Suprapubic skin (tissue), 4 donors: ENCODE measurements at regions not wholly inside any gene's neighbourhood (a gene's known extent, or its start where the extent isn't known, plus 50 kb on each side); places are given as distances from the start of the nearest gene placed in this dataset.

Experiments used
- DNase-seq, 2 donors: peaks; one replicate each; pipeline ENCODE4 v3.0.0-alpha.2; 2019; ENCODE audit warnings: low spot score in 2 of 2
- H3K27ac ChIP-seq: fragments of 200-600 bp; sonication (generic); one replicate; pipeline ENCODE4 v1.5.1; 2019
- H3K27me3 ChIP-seq: fragments of 200-600 bp; sonication (generic); one replicate; pipeline ENCODE4 v1.5.1; 2019
- H3K36me3 ChIP-seq: fragments of 200-600 bp; sonication (generic); one replicate; pipeline ENCODE4 v1.5.1; 2019
- H3K4me1 ChIP-seq: fragments of 200-600 bp; sonication (generic); one replicate; pipeline ENCODE4 v1.5.1; 2019
- H3K4me3 ChIP-seq: fragments of 200-600 bp; sonication (generic); one replicate; pipeline ENCODE4 v1.5.1; 2019; ENCODE audit warnings: mild to moderate bottlenecking
- H3K9me3 ChIP-seq: fragments of 200-600 bp; sonication (generic); one replicate; pipeline ENCODE4 v1.5.1; 2019
- CTCF ChIP-seq, 2 donors: fragments of 200-600 bp in 1 of 2; fragments of 450-650 bp in 1 of 2; sonication (generic) in 1 of 2; IDR thresholded peaks; one replicate each; pipeline ENCODE4 v1.5.1; 2016 to 2019; ENCODE audit warnings: antibody characterized with exemption in 2 of 2, mild to moderate bottlenecking in 1 of 2, moderate library complexity in 1 of 2
- EP300 ChIP-seq: sonication (generic); formaldehyde crosslinking; IDR thresholded peaks from one replicate; pipeline ENCODE4 v1.6.1; 2017; ENCODE audit warnings: antibody characterized with exemption
- POLR2A ChIP-seq, 2 donors: fragments of 450-650 bp; IDR thresholded peaks; one replicate each; pipeline ENCODE4 v1.6.1; 2017; ENCODE audit warnings: antibody characterized with exemption in 2 of 2, mild to moderate bottlenecking in 2 of 2, moderate library complexity in 2 of 2
- POLR2AphosphoS5 ChIP-seq, 3 donors: sonication (generic); formaldehyde crosslinking; IDR thresholded peaks; one replicate each; pipeline ENCODE4 v1.6.1; 2017; ENCODE audit warnings: antibody characterized with exemption in 3 of 3
- WGBS: methylation state at CpG from one replicate; pipeline ENCODE4 v1.1.5; 2018; 5-methylcytosine and 5-hydroxymethylcytosine counted together

GRCh38 chr2:14684516-14684915, 52.0 kb downstream of the LRATD1 start:
- TF ChIP-seq EP300 (no peak), POLR2A (IDR thresholded peaks at IDR 0.05) (no peak), CTCF (IDR thresholded peaks at IDR 0.05) (no peak), POLR2AphosphoS5 (IDR thresholded peaks at IDR 0.05) (no peak)
- peaks cover under 1% of the 10 kb centered on the region for H3K4me1 ChIP-seq
- H3K27ac ChIP-seq = no peak overlapping the region
- WGBS = 89% methylated on average over 3 of the region's 3 CpGs
- no peak overlapping the region for H3K4me3 ChIP-seq
- H3K9me3 ChIP-seq = no peaks in the 10 kb centered on the region
- H3K27me3 ChIP-seq = no peaks in the 10 kb centered on the region
- no peaks in the 10 kb centered on the region for H3K36me3 ChIP-seq
- no peak for DNase-seq

GRCh38 chr2:14690926-14691325, 58.4 kb downstream of the LRATD1 start:
- Histone ChIP-seq H3K4me1 (no peaks in the 10 kb centered on the region), H3K27me3 (no peaks in the 10 kb centered on the region), H3K9me3 (peaks cover 3% of the 10 kb centered on the region), H3K4me3 (no peak overlapping the region), H3K36me3 (no peaks in the 10 kb centered on the region), H3K27ac (no peak overlapping the region)
- no peak for DNase-seq
- WGBS = 75% methylated on average over 4 of the region's 4 CpGs
- TF ChIP-seq EP300 (no peak), POLR2A (IDR thresholded peaks at IDR 0.05) (no peak), POLR2AphosphoS5 (IDR thresholded peaks at IDR 0.05) (no peak), CTCF (IDR thresholded peaks at IDR 0.05) (no peak)

- no peaks in the 10 kb centered on the region for H3K27me3 ChIP-seq
- H3K4me1 ChIP-seq = no peaks in the 10 kb centered on the region
- H3K9me3 ChIP-seq = peaks cover 3% of the 10 kb centered on the region
- TF ChIP-seq POLR2A (IDR thresholded peaks at IDR 0.05) = no peak
- no peak for TF ChIP-seq CTCF (IDR thresholded peaks at IDR 0.05)
- no peak for TF ChIP-seq EP300
- TF ChIP-seq POLR2AphosphoS5 (IDR thresholded peaks at IDR 0.05) = no peak
- H3K4me3 ChIP-seq = no peak overlapping the region
- H3K36me3 ChIP-seq = no peaks in the 10 kb centered on the region
- WGBS = 88% methylated on average over 2 of the region's 2 CpGs
- DNase-seq = no peak
- no peak overlapping the region for H3K27ac ChIP-seq
These were observed 61.4 kb downstream of the LRATD1 start for GRCh38 chr2:14693874-14694273.

- TF ChIP-seq POLR2AphosphoS5 (IDR thresholded peaks at IDR 0.05) (no peak), POLR2A (IDR thresholded peaks at IDR 0.05) (no peak), EP300 (no peak), CTCF (IDR thresholded peaks at IDR 0.05) (no peak)
- Histone ChIP-seq H3K4me1 (no peaks in the 10 kb centered on the region), H3K27me3 (no peaks in the 10 kb centered on the region), H3K36me3 (no peaks in the 10 kb centered on the region), H3K9me3 (no peaks in the 10 kb centered on the region), H3K4me3 (no peak overlapping the region), H3K27ac (no peak overlapping the region)
- WGBS = 63% methylated on average over 2 of the region's 2 CpGs
- no peak for DNase-seq
These were observed 68.2 kb downstream of the LRATD1 start for GRCh38 chr2:14700753-14701152.

GRCh38 chr2:14702258-14702657, 69.7 kb downstream of the LRATD1 start:
- no peaks in the 10 kb centered on the region for H3K27me3 ChIP-seq
- WGBS = 55% methylated on average over 3 of the region's 3 CpGs
- DNase-seq = no peak

More at GRCh38 chr2:14702258-14702657, 69.7 kb downstream of the LRATD1 start:
- H3K36me3 ChIP-seq = no peaks in the 10 kb centered on the region
- no peak overlapping the region for H3K4me3 ChIP-seq
- no peaks in the 10 kb centered on the region for H3K4me1 ChIP-seq
- TF ChIP-seq CTCF (IDR thresholded peaks at IDR 0.05) = no peak
- no peak for TF ChIP-seq POLR2A (IDR thresholded peaks at IDR 0.05)
- TF ChIP-seq POLR2AphosphoS5 (IDR thresholded peaks at IDR 0.05) = no peak
- TF ChIP-seq EP300 = no peak
- no peak overlapping the region for H3K27ac ChIP-seq
- no peaks in the 10 kb centered on the region for H3K9me3 ChIP-seq
